Neural cell (in vitro differentiated cells): ENCODE measurements at regions not wholly inside any gene's neighbourhood (a gene's known extent, or its start where the extent isn't known, plus 50 kb on each side); places are given as distances from the start of the nearest gene placed in this dataset.

Experiments used
- H2AFZ ChIP-seq: fragments of 200-600, 300-800 bp; sonication (generic), shearing (Covaris generic); 2 replicates; pipeline ENCODE4 v1.6.0; 2014; ENCODE audit warnings: low read depth, mild to moderate bottlenecking, antibody characterized with exemption, low read length, moderate library complexity
- H3F3A ChIP-seq: fragments of 200-600 bp; shearing (Covaris generic); 2 replicates; pipeline ENCODE4 v1.6.1; 2016; ENCODE audit warnings: mild to moderate bottlenecking, moderate library complexity, mixed read lengths, antibody characterized with exemption, low read length; ENCODE audit not compliant: insufficient read depth, poor library complexity, severe bottlenecking
- H3K27ac ChIP-seq: fragments of 200-600, 300-800 bp; sonication (generic), shearing (Covaris generic); 2 replicates; pipeline ENCODE4 v1.5.1; 2014; ENCODE audit warnings: mild to moderate bottlenecking, low read length, moderate library complexity
- H3K27me3 ChIP-seq: fragments of 300-800, 200-600 bp; sonication (generic), shearing (Covaris generic); 2 replicates; pipeline ENCODE4 v1.6.0; 2014; ENCODE audit warnings: mild to moderate bottlenecking, low read depth, low read length, moderate library complexity; ENCODE audit not compliant: insufficient read depth
- H3K36me3 ChIP-seq: fragments of 300-800, 200-600 bp; sonication (generic), shearing (Covaris generic); 2 replicates; pipeline ENCODE4 v1.5.1; 2014; ENCODE audit warnings: mild to moderate bottlenecking, antibody characterized with exemption, low read length, moderate library complexity; ENCODE audit not compliant: insufficient read depth
- H3K4me2 ChIP-seq: fragments of 300-800, 200-600 bp; sonication (generic), shearing (Covaris generic); 2 replicates; pipeline ENCODE4 v1.6.0; 2014; ENCODE audit warnings: mild to moderate bottlenecking, low read length
- H3K4me3 ChIP-seq: fragments of 300-800, 200-600 bp; sonication (generic), shearing (Covaris generic); 2 replicates; pipeline ENCODE4 v1.5.1; 2014; ENCODE audit warnings: mild to moderate bottlenecking, low read length, moderate library complexity
- H3K79me2 ChIP-seq: fragments of 200-600 bp; shearing (Covaris generic); replicated peaks from 2 replicates; pipeline ENCODE4 v1.6.0; 2014; ENCODE audit warnings: mild to moderate bottlenecking, low read length, moderate library complexity; ENCODE audit not compliant: insufficient read depth
- H3K9ac ChIP-seq: fragments of 300-800, 200-600 bp; sonication (generic), shearing (Covaris generic); 2 replicates; pipeline ENCODE4 v1.6.1; 2016; ENCODE audit warnings: mild to moderate bottlenecking, low read length, mixed read lengths
- H3K9me2 ChIP-seq: fragments of 200-600 bp; shearing (Covaris generic); 2 replicates; pipeline ENCODE4 v1.6.1; 2016; ENCODE audit warnings: mild to moderate bottlenecking, low read length, mixed read lengths; ENCODE audit not compliant: insufficient read depth
- H3K9me3 ChIP-seq: fragments of 200-600, 300-800 bp; sonication (generic), shearing (Covaris generic); 2 replicates; pipeline ENCODE4 v1.6.1; 2016; ENCODE audit warnings: mild to moderate bottlenecking, mixed run types, low read length, moderate library complexity, mixed read lengths
- H4K20me1 ChIP-seq: fragments of 200-600 bp; shearing (Covaris generic); 2 replicates; pipeline ENCODE4 v1.6.1; 2016; ENCODE audit warnings: mild to moderate bottlenecking, mixed run types; ENCODE audit not compliant: insufficient read depth
- EZH2 ChIP-seq: fragments of 200-600, 300-800 bp; shearing (Covaris generic), sonication (generic); IDR thresholded peaks from 2 replicates; pipeline ENCODE4 v1.6.1; 2014; ENCODE audit warnings: antibody characterized with exemption, low read length, borderline replicate concordance, mild to moderate bottlenecking; ENCODE audit not compliant: insufficient read depth, poor library complexity, severe bottlenecking
- MXI1 ChIP-seq: fragments of 450-650 bp; conservative IDR thresholded peaks from 2 replicates; pipeline ENCODE4 v1.6.1; 2014; ENCODE audit warnings: antibody characterized with exemption, mild to moderate bottlenecking; ENCODE audit not compliant: poor library complexity, severe bottlenecking
- POLR2AphosphoS5 ChIP-seq: IDR thresholded peaks from 2 replicates; pipeline ENCODE4 v1.6.1; 2012
- RAD21 ChIP-seq: fragments of 450-650 bp; conservative IDR thresholded peaks from 2 replicates; pipeline ENCODE4 v1.6.1; 2014; ENCODE audit warnings: antibody characterized with exemption, mild to moderate bottlenecking, moderate library complexity
- SMC3 ChIP-seq: fragments of 450-650 bp; conservative IDR thresholded peaks from 2 replicates; pipeline ENCODE4 v1.6.1; 2014; ENCODE audit warnings: antibody characterized with exemption, mild to moderate bottlenecking, moderate library complexity; ENCODE audit not compliant: poor library complexity
- TAF1 ChIP-seq: IDR thresholded peaks from 2 replicates; pipeline ENCODE4 v1.6.1; 2012; ENCODE audit warnings: low read depth
- TF ChIP-seq, protein P1 (sequence below): IDR thresholded peaks from 2 replicates; pipeline ENCODE4 v1.6.1; 2012; ENCODE audit warnings: borderline replicate concordance

DNA sequence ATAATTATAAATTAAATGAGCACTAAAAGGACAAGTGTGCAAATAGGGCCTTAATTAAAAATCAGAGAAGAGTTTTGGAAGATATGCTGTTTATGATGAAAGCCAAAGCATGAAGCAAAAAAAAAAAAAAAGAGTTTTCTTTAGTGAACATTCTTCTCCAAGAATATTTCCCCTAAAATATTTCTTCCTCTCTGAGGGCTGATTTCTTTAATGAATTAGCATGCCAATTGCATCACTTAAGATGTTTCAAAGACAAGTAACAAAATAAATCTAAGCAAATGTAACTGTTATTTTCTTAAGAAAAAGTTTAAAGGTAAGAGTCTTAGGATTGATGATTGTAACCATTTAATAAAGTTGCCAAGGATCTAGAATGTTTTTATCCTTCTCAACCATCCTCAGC is 81.6 kb upstream of the MPDZ start:
- no peaks in the 10 kb centered on the region for H3K9me2 ChIP-seq
- no peaks in the 10 kb centered on the region for H4K20me1 ChIP-seq
- no peaks in the 10 kb centered on the region for H3F3A ChIP-seq
- no peak overlapping the region for H2AFZ ChIP-seq
- no peaks in the 10 kb centered on the region for H3K79me2 ChIP-seq
- no peaks in the 10 kb centered on the region for H3K36me3 ChIP-seq
- no peak overlapping the region for H3K4me3 ChIP-seq
- no peak overlapping the region for H3K4me2 ChIP-seq
- H3K9ac ChIP-seq = no peak overlapping the region
- H3K9me3 ChIP-seq = no peaks in the 10 kb centered on the region
- H3K27ac ChIP-seq = no peak overlapping the region
- no peak for TF ChIP-seq POLR2AphosphoS5
- H3K27me3 ChIP-seq = no peaks in the 10 kb centered on the region

DNA sequence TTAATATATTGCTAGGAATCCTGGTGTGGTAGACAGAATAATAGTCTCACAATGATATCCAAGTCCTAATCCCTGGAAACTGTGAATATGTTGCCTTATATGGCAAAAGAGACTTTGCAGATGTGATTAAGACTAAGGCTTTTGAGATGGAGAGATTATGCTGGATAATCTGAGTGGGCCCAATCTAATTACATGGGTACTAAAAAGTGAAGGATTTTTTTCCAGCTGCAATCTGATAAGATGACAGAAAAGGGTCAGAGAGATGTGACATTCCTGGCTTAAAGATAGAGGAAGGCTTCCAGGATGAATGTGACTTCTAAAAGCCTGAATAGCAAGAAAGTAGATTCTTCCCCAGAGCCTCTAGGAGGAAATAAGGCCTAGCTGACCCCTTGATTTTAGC is 80.7 kb upstream of the MPDZ start:
- H3K36me3 ChIP-seq = no peaks in the 10 kb centered on the region
- H3K4me2 ChIP-seq = no peak overlapping the region
- no peak overlapping the region for H2AFZ ChIP-seq
- no peaks in the 10 kb centered on the region for H3K9me2 ChIP-seq
- H3K9me3 ChIP-seq = no peaks in the 10 kb centered on the region
- no peak overlapping the region for H3K27ac ChIP-seq
- H3F3A ChIP-seq = no peaks in the 10 kb centered on the region
- no peak overlapping the region for H3K4me3 ChIP-seq
- H3K79me2 ChIP-seq = no peaks in the 10 kb centered on the region
- H4K20me1 ChIP-seq = no peaks in the 10 kb centered on the region
- no peaks in the 10 kb centered on the region for H3K27me3 ChIP-seq
- no peak overlapping the region for H3K9ac ChIP-seq
- TF ChIP-seq TAF1 = no peak
- TF ChIP-seq RAD21 = no peak
- TF ChIP-seq EZH2 = no peak
- TF ChIP-seq, protein P1, sequence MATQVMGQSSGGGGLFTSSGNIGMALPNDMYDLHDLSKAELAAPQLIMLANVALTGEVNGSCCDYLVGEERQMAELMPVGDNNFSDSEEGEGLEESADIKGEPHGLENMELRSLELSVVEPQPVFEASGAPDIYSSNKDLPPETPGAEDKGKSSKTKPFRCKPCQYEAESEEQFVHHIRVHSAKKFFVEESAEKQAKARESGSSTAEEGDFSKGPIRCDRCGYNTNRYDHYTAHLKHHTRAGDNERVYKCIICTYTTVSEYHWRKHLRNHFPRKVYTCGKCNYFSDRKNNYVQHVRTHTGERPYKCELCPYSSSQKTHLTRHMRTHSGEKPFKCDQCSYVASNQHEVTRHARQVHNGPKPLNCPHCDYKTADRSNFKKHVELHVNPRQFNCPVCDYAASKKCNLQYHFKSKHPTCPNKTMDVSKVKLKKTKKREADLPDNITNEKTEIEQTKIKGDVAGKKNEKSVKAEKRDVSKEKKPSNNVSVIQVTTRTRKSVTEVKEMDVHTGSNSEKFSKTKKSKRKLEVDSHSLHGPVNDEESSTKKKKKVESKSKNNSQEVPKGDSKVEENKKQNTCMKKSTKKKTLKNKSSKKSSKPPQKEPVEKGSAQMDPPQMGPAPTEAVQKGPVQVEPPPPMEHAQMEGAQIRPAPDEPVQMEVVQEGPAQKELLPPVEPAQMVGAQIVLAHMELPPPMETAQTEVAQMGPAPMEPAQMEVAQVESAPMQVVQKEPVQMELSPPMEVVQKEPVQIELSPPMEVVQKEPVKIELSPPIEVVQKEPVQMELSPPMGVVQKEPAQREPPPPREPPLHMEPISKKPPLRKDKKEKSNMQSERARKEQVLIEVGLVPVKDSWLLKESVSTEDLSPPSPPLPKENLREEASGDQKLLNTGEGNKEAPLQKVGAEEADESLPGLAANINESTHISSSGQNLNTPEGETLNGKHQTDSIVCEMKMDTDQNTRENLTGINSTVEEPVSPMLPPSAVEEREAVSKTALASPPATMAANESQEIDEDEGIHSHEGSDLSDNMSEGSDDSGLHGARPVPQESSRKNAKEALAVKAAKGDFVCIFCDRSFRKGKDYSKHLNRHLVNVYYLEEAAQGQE = no peak
- TF ChIP-seq POLR2AphosphoS5 = no peak

DNA sequence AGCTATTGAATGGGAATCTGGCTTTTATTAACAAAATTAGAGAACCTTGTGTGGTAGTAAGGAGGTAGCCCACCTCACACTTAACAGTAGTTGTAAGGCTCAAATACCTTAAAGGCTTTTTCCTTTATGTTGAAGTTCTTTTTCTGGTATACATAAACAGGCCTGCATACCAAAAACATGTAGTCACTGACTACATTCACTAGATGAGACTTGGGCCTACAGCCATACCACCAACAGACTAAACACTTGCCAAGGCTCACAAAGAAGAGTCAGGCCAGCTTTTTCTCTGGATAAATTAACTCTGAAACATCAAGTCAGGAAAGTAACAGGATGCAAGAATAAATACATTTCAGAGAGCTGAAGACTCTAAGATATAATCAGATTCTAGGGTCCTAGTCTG is 78.6 kb upstream of the MPDZ start:
- H3K9me3 ChIP-seq = no peaks in the 10 kb centered on the region
- no peaks in the 10 kb centered on the region for H3K79me2 ChIP-seq
- no peaks in the 10 kb centered on the region for H3K36me3 ChIP-seq
- no peak overlapping the region for H2AFZ ChIP-seq
- no peaks in the 10 kb centered on the region for H3K27me3 ChIP-seq
- H3K4me2 ChIP-seq = no peak overlapping the region
- H4K20me1 ChIP-seq = no peaks in the 10 kb centered on the region
- no peaks in the 10 kb centered on the region for H3K9me2 ChIP-seq
- TF ChIP-seq SMC3 = no peak
- no peaks in the 10 kb centered on the region for H3F3A ChIP-seq
- H3K27ac ChIP-seq = no peak overlapping the region
- H3K9ac ChIP-seq = no peak overlapping the region
- no peak overlapping the region for H3K4me3 ChIP-seq

DNA sequence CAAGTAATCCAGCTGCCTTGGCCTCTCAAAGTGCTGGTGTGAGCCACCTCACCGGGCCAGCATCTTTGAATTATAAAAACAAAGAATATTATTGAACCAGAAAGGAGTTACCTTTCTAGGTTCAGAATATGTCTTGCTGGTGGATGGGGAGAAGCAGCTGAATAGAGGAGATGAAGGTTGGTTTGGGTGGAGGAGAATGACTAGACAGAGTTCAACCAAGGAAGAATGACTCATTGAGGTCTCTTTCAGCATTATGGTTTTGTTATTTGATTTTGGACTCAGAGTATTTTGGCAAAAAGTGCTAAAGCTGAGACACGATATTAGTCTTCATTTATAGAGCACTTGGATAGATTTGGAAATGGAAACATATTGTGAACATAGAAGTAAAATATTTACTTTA is 75.2 kb upstream of the MPDZ start:
- H3K27ac ChIP-seq = no peak overlapping the region
- H2AFZ ChIP-seq = no peak overlapping the region
- H3K36me3 ChIP-seq = no peaks in the 10 kb centered on the region
- no peaks in the 10 kb centered on the region for H4K20me1 ChIP-seq
- TF ChIP-seq RAD21 = no peak
- no peak for TF ChIP-seq MXI1
- no peaks in the 10 kb centered on the region for H3K9me3 ChIP-seq
- H3K27me3 ChIP-seq = no peaks in the 10 kb centered on the region
- H3K4me3 ChIP-seq = no peak overlapping the region
- H3K9me2 ChIP-seq = no peaks in the 10 kb centered on the region
- no peaks in the 10 kb centered on the region for H3K79me2 ChIP-seq
- H3K9ac ChIP-seq = no peak overlapping the region
- H3F3A ChIP-seq = no peaks in the 10 kb centered on the region
- H3K4me2 ChIP-seq = no peak overlapping the region
